ENCODE measurements at regions not wholly inside any gene's neighbourhood (a gene's known extent, or its start where the extent isn't known, plus 50 kb on each side); places are given as distances from the start of the nearest gene placed in this dataset.

DNA sequence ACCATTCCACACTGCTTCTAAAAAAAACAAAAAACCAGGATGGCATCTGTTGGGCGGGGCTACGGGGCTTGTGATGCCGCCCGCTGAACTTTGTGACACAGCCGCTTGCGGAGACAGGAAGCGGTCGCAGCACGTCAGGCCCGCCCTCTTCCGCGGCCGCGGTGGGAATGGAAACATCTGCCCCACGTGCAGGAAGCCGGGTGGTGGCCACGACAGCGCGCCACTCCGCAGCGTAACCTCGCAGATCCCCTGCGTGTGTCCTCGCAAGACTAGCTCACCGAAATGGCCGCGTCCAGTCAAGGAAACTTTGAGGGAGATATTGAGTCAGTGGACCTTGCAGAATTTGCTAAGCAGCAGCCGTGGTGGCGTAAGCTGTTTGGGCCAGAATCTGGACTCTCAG is 168.5 kb downstream of the SUCLG1 start:
- WGBS (ENCODE audit: low lambda C conversion rate, missing lambda C conversion rate), result 97% methylated on average over 29 of the region's 29 CpGs
- Histone ChIP-seq H4K20me1 (ENCODE audit: insufficient read depth, poor library complexity, severe bottlenecking) (no peaks in the 10 kb centered on the region), H3K79me2 (no peaks in the 10 kb centered on the region), H3K4me3 (no peak overlapping the region), H3K4me2 (no peak overlapping the region), H3K9me3 (ENCODE audit: low read depth) (no peaks in the 10 kb centered on the region), H3K9me2 (replicated peaks; ENCODE audit: insufficient read depth) (no peaks in the 10 kb centered on the region), H3K36me3 (replicated peaks; ENCODE audit: insufficient read depth, low read depth) (no peaks in the 10 kb centered on the region), H3K27ac (no peak overlapping the region), H3K4me1 (ENCODE audit: insufficient read depth) (peaks cover 13% of the 10 kb centered on the region), H2AFZ (no peak overlapping the region), H3K27me3 (no peaks in the 10 kb centered on the region)
- no peak for DNase-seq (ENCODE audit: low spot score)
- TF ChIP-seq EZH2phosphoT487 (IDR thresholded peaks at IDR 0.05; ENCODE audit: low read depth, severe bottlenecking, unreplicated experiment) (no peak), EZH2 (IDR thresholded peaks at IDR 0.05; ENCODE audit: borderline replicate concordance) (no peak)
- TF ChIP-seq, protein P1, sequence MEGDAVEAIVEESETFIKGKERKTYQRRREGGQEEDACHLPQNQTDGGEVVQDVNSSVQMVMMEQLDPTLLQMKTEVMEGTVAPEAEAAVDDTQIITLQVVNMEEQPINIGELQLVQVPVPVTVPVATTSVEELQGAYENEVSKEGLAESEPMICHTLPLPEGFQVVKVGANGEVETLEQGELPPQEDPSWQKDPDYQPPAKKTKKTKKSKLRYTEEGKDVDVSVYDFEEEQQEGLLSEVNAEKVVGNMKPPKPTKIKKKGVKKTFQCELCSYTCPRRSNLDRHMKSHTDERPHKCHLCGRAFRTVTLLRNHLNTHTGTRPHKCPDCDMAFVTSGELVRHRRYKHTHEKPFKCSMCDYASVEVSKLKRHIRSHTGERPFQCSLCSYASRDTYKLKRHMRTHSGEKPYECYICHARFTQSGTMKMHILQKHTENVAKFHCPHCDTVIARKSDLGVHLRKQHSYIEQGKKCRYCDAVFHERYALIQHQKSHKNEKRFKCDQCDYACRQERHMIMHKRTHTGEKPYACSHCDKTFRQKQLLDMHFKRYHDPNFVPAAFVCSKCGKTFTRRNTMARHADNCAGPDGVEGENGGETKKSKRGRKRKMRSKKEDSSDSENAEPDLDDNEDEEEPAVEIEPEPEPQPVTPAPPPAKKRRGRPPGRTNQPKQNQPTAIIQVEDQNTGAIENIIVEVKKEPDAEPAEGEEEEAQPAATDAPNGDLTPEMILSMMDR (IDR thresholded peaks at IDR 0.05; ENCODE audit: poor library complexity), result no peak

DNA sequence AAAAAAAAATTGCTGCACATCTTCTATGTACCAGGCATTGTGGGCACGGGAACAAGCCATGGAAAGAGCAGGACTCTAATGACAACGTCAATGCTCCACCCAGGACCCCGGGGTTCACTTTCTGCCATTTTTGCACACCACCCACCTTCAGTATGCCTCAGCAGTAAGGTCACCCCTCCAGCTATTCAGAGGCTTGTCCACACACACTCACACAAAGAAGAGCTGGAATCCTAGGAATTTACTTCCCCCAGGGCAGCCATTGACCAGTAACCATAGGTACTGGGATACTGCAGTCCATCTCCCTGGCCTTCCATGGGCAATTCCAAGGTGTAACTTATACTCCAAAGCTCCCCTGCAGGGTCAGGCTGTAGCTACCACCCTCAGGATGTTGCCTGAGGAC is 170.8 kb downstream of the SUCLG1 start:
- peaks cover 9% of the 10 kb centered on the region for H3K4me1 ChIP-seq (ENCODE audit: insufficient read depth)
- 82% methylated on average over 3 of the region's 3 CpGs for WGBS (ENCODE audit: low lambda C conversion rate, missing lambda C conversion rate)
- H3K27ac ChIP-seq, result no peak overlapping the region
- H2AFZ ChIP-seq, result no peak overlapping the region
- no peaks in the 10 kb centered on the region for H3K27me3 ChIP-seq
- H3K36me3 ChIP-seq (replicated peaks; ENCODE audit: insufficient read depth, low read depth), result no peaks in the 10 kb centered on the region
- H3K4me3 ChIP-seq, result no peak overlapping the region
- DNase-seq (ENCODE audit: low spot score), result no peak
- no peaks in the 10 kb centered on the region for H3K79me2 ChIP-seq
- H3K9me3 ChIP-seq (ENCODE audit: low read depth), result no peaks in the 10 kb centered on the region
- TF ChIP-seq, protein P1 (IDR thresholded peaks at IDR 0.05; ENCODE audit: poor library complexity), result no peak
- TF ChIP-seq EZH2 (IDR thresholded peaks at IDR 0.05; ENCODE audit: borderline replicate concordance), result no peak
- no peak for TF ChIP-seq EZH2phosphoT487 (IDR thresholded peaks at IDR 0.05; ENCODE audit: low read depth, severe bottlenecking, unreplicated experiment)
- no peaks in the 10 kb centered on the region for H4K20me1 ChIP-seq (ENCODE audit: insufficient read depth, poor library complexity, severe bottlenecking)
- H3K4me2 ChIP-seq, result no peak overlapping the region
- no peaks in the 10 kb centered on the region for H3K9me2 ChIP-seq (replicated peaks; ENCODE audit: insufficient read depth)

DNA sequence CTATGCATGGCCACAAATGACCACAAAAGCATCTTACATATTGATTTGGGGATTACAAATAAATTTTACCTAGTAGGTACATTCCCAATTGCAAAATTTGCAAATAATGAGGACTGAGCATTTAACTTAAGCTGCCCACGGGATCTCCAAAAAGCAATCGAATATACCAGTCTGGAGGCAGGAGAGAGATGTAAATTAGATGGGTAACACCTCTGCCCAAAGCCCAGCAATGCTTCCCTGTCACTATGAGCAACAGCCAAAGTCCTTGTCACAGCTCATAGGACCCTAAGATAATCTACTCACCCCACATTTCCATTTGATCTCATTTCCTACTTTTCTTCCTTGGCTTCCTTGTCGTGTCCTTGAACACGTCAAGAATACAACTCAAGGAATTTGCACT is 172.2 kb downstream of the SUCLG1 start:
- TF ChIP-seq, protein P1 (IDR thresholded peaks at IDR 0.05; ENCODE audit: poor library complexity), result no peak
- no peak for TF ChIP-seq EZH2 (IDR thresholded peaks at IDR 0.05; ENCODE audit: borderline replicate concordance)
- TF ChIP-seq EZH2phosphoT487 (IDR thresholded peaks at IDR 0.05; ENCODE audit: low read depth, severe bottlenecking, unreplicated experiment), result no peak
- no peaks in the 10 kb centered on the region for H3K9me2 ChIP-seq (replicated peaks; ENCODE audit: insufficient read depth)
- H3K79me2 ChIP-seq, result no peaks in the 10 kb centered on the region
- no peaks in the 10 kb centered on the region for H3K36me3 ChIP-seq (replicated peaks; ENCODE audit: insufficient read depth, low read depth)
- H3K4me1 ChIP-seq (ENCODE audit: insufficient read depth), result no peaks in the 10 kb centered on the region
- 89% methylated on average over 4 of the region's 4 CpGs for WGBS (ENCODE audit: low lambda C conversion rate, missing lambda C conversion rate)
- no peak overlapping the region for H2AFZ ChIP-seq
- no peak for DNase-seq (ENCODE audit: low spot score)
- no peak overlapping the region for H3K27ac ChIP-seq
- no peaks in the 10 kb centered on the region for H3K27me3 ChIP-seq
- H3K4me2 ChIP-seq, result no peak overlapping the region
- no peak overlapping the region for H3K4me3 ChIP-seq
- no peaks in the 10 kb centered on the region for H3K9me3 ChIP-seq (ENCODE audit: low read depth)
- H4K20me1 ChIP-seq (ENCODE audit: insufficient read depth, poor library complexity, severe bottlenecking), result no peaks in the 10 kb centered on the region
